HEK293 (cell line): ENCODE measurements at regions not wholly inside any gene's neighbourhood (a gene's known extent, or its start where the extent isn't known, plus 50 kb on each side); places are given as distances from the start of the nearest gene placed in this dataset.

ENCODE experiments used
- CTCF ChIA-PET: fragments of 350-600 bp; formaldehyde crosslinking; extraction: SDS; loops from one replicate; lab custom pipeline; 2021; ENCODE audit warnings: antibody characterized with exemption; lab: Yijun Ruan, JAX
- POLR2A ChIA-PET: fragments of 300-600 bp; formaldehyde crosslinking; extraction: SDS; loops from one replicate; lab custom pipeline; 2020; ENCODE audit warnings: antibody characterized with exemption, inconsistent platforms; lab: Yijun Ruan, JAX
- H3K27ac ChIP-seq: fragments of 200-500 bp; sonication (Bioruptor generic); 2 replicates; pipeline ENCODE4 v1.5.1; 2014; ENCODE audit warnings: low read depth, low read length, control low read depth, inconsistent platforms; ENCODE audit errors: extremely low read depth
- H3K36me3 ChIP-seq, 2 experiments: fragments of 200-500 bp in 1 of 2; sonication (Bioruptor generic) in 1 of 2; 1 replicate in 1 of 2; 2 replicates in 1 of 2; pipeline ENCODE4 v1.5.1; 2014 to 2017; ENCODE audit warnings: inconsistent platforms in 2 of 2, low read length in 2 of 2; ENCODE audit not compliant: control insufficient read depth in 2 of 2, insufficient read depth in 1 of 2
- H3K4me1 ChIP-seq: fragments of 200-500 bp; sonication (Bioruptor generic); 2 replicates; pipeline ENCODE4 v1.5.1; 2014; ENCODE audit warnings: mild to moderate bottlenecking, low read length, inconsistent platforms; ENCODE audit not compliant: control insufficient read depth, insufficient read depth
- H3K4me3 ChIP-seq: 2 replicates; pipeline ENCODE4 v1.5.1; 2011; ENCODE audit warnings: low read depth, mild to moderate bottlenecking, control low read depth, low read length, moderate library complexity
- H3K9me3 ChIP-seq: fragments of 200-500 bp; sonication (Bioruptor generic); 2 replicates; pipeline ENCODE4 v1.5.1; 2014; ENCODE audit warnings: low read depth, low read length, inconsistent platforms; ENCODE audit not compliant: control insufficient read depth, insufficient read depth
- EGR2 ChIP-seq: fragments of 450-650 bp; formaldehyde crosslinking; IDR thresholded peaks from 2 replicates; pipeline ENCODE4 v1.5.1; 2016; ENCODE audit warnings: low read depth, missing biosample characterization, missing genetic modification characterization
- KLF9 ChIP-seq: fragments of 450-650 bp; formaldehyde crosslinking; IDR thresholded peaks from 2 replicates; pipeline ENCODE4 v1.5.1; 2016; ENCODE audit warnings: missing biosample characterization, missing genetic modification characterization, low read depth
- OSR2 ChIP-seq: fragments of 450-650 bp; formaldehyde crosslinking; IDR thresholded peaks from 2 replicates; pipeline ENCODE4 v1.5.1; 2016; ENCODE audit warnings: missing biosample characterization, missing genetic modification characterization
- PRDM4 ChIP-seq: fragments of 450-650 bp; formaldehyde crosslinking; IDR thresholded peaks from 2 replicates; pipeline ENCODE4 v1.5.1; 2017; ENCODE audit warnings: missing biosample characterization, missing genetic modification characterization
- REST ChIP-seq: fragments of 450-650 bp; formaldehyde crosslinking; IDR thresholded peaks from 2 replicates; pipeline ENCODE4 v1.5.1; 2016; ENCODE audit warnings: missing biosample characterization, missing genetic modification characterization
- SP7 ChIP-seq: fragments of 450-650 bp; formaldehyde crosslinking; IDR thresholded peaks from 2 replicates; pipeline ENCODE4 v1.5.1; 2016; ENCODE audit warnings: missing biosample characterization, missing genetic modification characterization
- ZBTB21 ChIP-seq: fragments of 450-650 bp; formaldehyde crosslinking; IDR thresholded peaks from 2 replicates; pipeline ENCODE4 v1.5.1; 2017; ENCODE audit warnings: missing biosample characterization, missing genetic modification characterization
- ZNF132 ChIP-seq: fragments of 450-650 bp; formaldehyde crosslinking; IDR thresholded peaks from 2 replicates; pipeline ENCODE4 v1.5.1; 2017; ENCODE audit warnings: missing biosample characterization, missing genetic modification characterization, borderline replicate concordance
- ZNF157 ChIP-seq: fragments of 450-650 bp; formaldehyde crosslinking; IDR thresholded peaks from 2 replicates; pipeline ENCODE4 v1.5.1; 2016; ENCODE audit warnings: missing biosample characterization, missing genetic modification characterization
- ZNF211 ChIP-seq: fragments of 450-650 bp; formaldehyde crosslinking; IDR thresholded peaks from 2 replicates; pipeline ENCODE4 v1.5.1; 2016; ENCODE audit warnings: low read depth, missing biosample characterization, missing genetic modification characterization
- ZNF311 ChIP-seq: fragments of 450-650 bp; formaldehyde crosslinking; IDR thresholded peaks from 2 replicates; pipeline ENCODE4 v1.5.1; 2017; ENCODE audit warnings: missing biosample characterization, missing genetic modification characterization, borderline replicate concordance
- ZNF423 ChIP-seq: fragments of 450-650 bp; formaldehyde crosslinking; IDR thresholded peaks from 2 replicates; pipeline ENCODE4 v1.5.1; 2016; ENCODE audit warnings: missing biosample characterization, missing genetic modification characterization
- ZNF548 ChIP-seq: fragments of 450-650 bp; formaldehyde crosslinking; IDR thresholded peaks from 2 replicates; pipeline ENCODE4 v1.5.1; 2016; ENCODE audit warnings: missing biosample characterization, missing genetic modification characterization
- ZNF555 ChIP-seq: fragments of 450-650 bp; formaldehyde crosslinking; conservative IDR thresholded peaks from 2 replicates; pipeline ENCODE4 v1.5.1; 2017; ENCODE audit warnings: missing biosample characterization, mild to moderate bottlenecking, missing genetic modification characterization, inconsistent platforms
- ZNF596 ChIP-seq: fragments of 450-650 bp; IDR thresholded peaks from 2 replicates; pipeline ENCODE4 v1.5.0; 2018; ENCODE audit warnings: missing biosample characterization, mild to moderate bottlenecking, missing genetic modification characterization, moderate library complexity
- ZNF777 ChIP-seq: fragments of 450-650 bp; formaldehyde crosslinking; IDR thresholded peaks from 2 replicates; pipeline ENCODE4 v1.5.1; 2017; ENCODE audit warnings: missing biosample characterization, missing genetic modification characterization, borderline replicate concordance
- ZNF843 ChIP-seq: fragments of 450-650 bp; formaldehyde crosslinking; IDR thresholded peaks from 2 replicates; pipeline ENCODE4 v1.5.1; 2016; ENCODE audit warnings: missing biosample characterization, missing genetic modification characterization
- TF ChIP-seq, protein P1 (sequence below): fragments of 450-650 bp; formaldehyde crosslinking; IDR thresholded peaks from 2 replicates; pipeline ENCODE4 v1.5.1; 2016; ENCODE audit warnings: missing biosample characterization, missing genetic modification characterization
- TF ChIP-seq, protein P2 (sequence below): fragments of 450-650 bp; formaldehyde crosslinking; IDR thresholded peaks from 2 replicates; pipeline ENCODE4 v1.5.1; 2016; ENCODE audit warnings: missing biosample characterization, missing genetic modification characterization

GRCh38 chr18:25604196-25604893, 252.4 kb upstream of the ZNF521 start:
- no peaks in the 10 kb centered on the region for H3K9me3 ChIP-seq
- H3K27ac ChIP-seq = no peak overlapping the region
- POLR2A ChIA-PET = no interaction called here
- H3K4me1 ChIP-seq = no peaks in the 10 kb centered on the region
- CTCF ChIA-PET = no interaction called here
- no peaks in the 10 kb centered on the region for H3K36me3 ChIP-seq
- no peak overlapping the region for H3K4me3 ChIP-seq
- TF ChIP-seq ZNF555 (tag by site-specific recombination) (no peak), ZNF132 (no peak), ZBTB21 (tag by site-specific recombination) (no peak), ZNF157 (no peak), ZNF311 (no peak), PRDM4 (tag by site-specific recombination) (no peak), ZNF777 (tag by site-specific recombination) (no peak), KLF9 (tag by site-specific recombination) (no peak), OSR2 (tag by site-specific recombination) (no peak), EGR2 (tag by site-specific recombination) (no peak), ZNF843 (tag by site-specific recombination) (no peak), ZNF548 (tag by site-specific recombination) (no peak), SP7 (tag by site-specific recombination) (no peak), ZNF423 (tag by site-specific recombination) (no peak), ZNF211 (tag by site-specific recombination) (no peak), ZNF596 (tag by site-specific recombination) (no peak), REST (tag by site-specific recombination) (no peak)
- TF ChIP-seq, protein P1, sequence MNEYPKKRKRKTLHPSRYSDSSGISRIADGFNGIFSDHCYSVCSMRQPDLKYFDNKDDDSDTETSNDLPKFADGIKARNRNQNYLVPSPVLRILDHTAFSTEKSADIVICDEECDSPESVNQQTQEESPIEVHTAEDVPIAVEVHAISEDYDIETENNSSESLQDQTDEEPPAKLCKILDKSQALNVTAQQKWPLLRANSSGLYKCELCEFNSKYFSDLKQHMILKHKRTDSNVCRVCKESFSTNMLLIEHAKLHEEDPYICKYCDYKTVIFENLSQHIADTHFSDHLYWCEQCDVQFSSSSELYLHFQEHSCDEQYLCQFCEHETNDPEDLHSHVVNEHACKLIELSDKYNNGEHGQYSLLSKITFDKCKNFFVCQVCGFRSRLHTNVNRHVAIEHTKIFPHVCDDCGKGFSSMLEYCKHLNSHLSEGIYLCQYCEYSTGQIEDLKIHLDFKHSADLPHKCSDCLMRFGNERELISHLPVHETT (tag by site-specific recombination) = no peak
- TF ChIP-seq, protein P2, sequence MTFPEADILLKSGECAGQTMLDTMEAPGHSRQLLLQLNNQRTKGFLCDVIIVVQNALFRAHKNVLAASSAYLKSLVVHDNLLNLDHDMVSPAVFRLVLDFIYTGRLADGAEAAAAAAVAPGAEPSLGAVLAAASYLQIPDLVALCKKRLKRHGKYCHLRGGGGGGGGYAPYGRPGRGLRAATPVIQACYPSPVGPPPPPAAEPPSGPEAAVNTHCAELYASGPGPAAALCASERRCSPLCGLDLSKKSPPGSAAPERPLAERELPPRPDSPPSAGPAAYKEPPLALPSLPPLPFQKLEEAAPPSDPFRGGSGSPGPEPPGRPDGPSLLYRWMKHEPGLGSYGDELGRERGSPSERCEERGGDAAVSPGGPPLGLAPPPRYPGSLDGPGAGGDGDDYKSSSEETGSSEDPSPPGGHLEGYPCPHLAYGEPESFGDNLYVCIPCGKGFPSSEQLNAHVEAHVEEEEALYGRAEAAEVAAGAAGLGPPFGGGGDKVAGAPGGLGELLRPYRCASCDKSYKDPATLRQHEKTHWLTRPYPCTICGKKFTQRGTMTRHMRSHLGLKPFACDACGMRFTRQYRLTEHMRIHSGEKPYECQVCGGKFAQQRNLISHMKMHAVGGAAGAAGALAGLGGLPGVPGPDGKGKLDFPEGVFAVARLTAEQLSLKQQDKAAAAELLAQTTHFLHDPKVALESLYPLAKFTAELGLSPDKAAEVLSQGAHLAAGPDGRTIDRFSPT (tag by site-specific recombination) = no peak
